ENCODE measurements at regions not wholly inside any gene's neighbourhood (a gene's known extent, or its start where the extent isn't known, plus 50 kb on each side); places are given as distances from the start of the nearest gene placed in this dataset.

GRCh38 chr16:29315916-29316517, 90.5 kb downstream of the NPIPB11 start:
- Histone ChIP-seq H3F3A (ENCODE audit: insufficient read depth, low read length, poor library complexity, severe bottlenecking) (no peaks in the 10 kb centered on the region), H3K9me2 (ENCODE audit: insufficient read depth, low read length) (no peaks in the 10 kb centered on the region), H3K4me2 (ENCODE audit: low read length) (no peak overlapping the region), H3K27ac (ENCODE audit: low read length) (no peak overlapping the region), H3K36me3 (ENCODE audit: insufficient read depth, low read length) (no peaks in the 10 kb centered on the region), H3K9ac (ENCODE audit: low read length) (no peak overlapping the region), H4K20me1 (ENCODE audit: insufficient read depth) (no peaks in the 10 kb centered on the region), H3K27me3 (ENCODE audit: insufficient read depth, low read depth, low read length) (no peaks in the 10 kb centered on the region), H3K9me3 (ENCODE audit: low read length) (no peaks in the 10 kb centered on the region), H3K4me3 (ENCODE audit: low read length) (no peak overlapping the region), H3K79me2 (replicated peaks; ENCODE audit: insufficient read depth, low read length) (no peaks in the 10 kb centered on the region), H2AFZ (ENCODE audit: low read depth, low read length) (no peak overlapping the region)
- TF ChIP-seq REST (IDR thresholded peaks at IDR 0.05; ENCODE audit: borderline replicate concordance) = no peak
- TF ChIP-seq POLR2AphosphoS5 (IDR thresholded peaks at IDR 0.05) = no peak
- no peak for TF ChIP-seq SMC3 (conservative IDR thresholded peaks at IDR 0.05; ENCODE audit: poor library complexity)
- TF ChIP-seq EZH2 (IDR thresholded peaks at IDR 0.05; ENCODE audit: borderline replicate concordance, insufficient read depth, low read length, poor library complexity, severe bottlenecking) = no peak
- no peak for TF ChIP-seq RAD21 (conservative IDR thresholded peaks at IDR 0.05)

- no peaks in the 10 kb centered on the region for H3K36me3 ChIP-seq (ENCODE audit: insufficient read depth, low read length)
- no peaks in the 10 kb centered on the region for H3K79me2 ChIP-seq (replicated peaks; ENCODE audit: insufficient read depth, low read length)
- H3F3A ChIP-seq (ENCODE audit: insufficient read depth, low read length, poor library complexity, severe bottlenecking) = no peaks in the 10 kb centered on the region
- no peak overlapping the region for H3K4me2 ChIP-seq (ENCODE audit: low read length)
- H3K9me3 ChIP-seq (ENCODE audit: low read length) = no peaks in the 10 kb centered on the region
- no peaks in the 10 kb centered on the region for H3K27me3 ChIP-seq (ENCODE audit: insufficient read depth, low read depth, low read length)
- H3K9ac ChIP-seq (ENCODE audit: low read length) = no peak overlapping the region
- H4K20me1 ChIP-seq (ENCODE audit: insufficient read depth) = no peaks in the 10 kb centered on the region
- no peak overlapping the region for H3K4me3 ChIP-seq (ENCODE audit: low read length)
- no peak overlapping the region for H2AFZ ChIP-seq (ENCODE audit: low read depth, low read length)
- H3K27ac ChIP-seq (ENCODE audit: low read length) = no peak overlapping the region
- H3K9me2 ChIP-seq (ENCODE audit: insufficient read depth, low read length) = no peaks in the 10 kb centered on the region
- no peak for TF ChIP-seq REST (IDR thresholded peaks at IDR 0.05; ENCODE audit: borderline replicate concordance)
- TF ChIP-seq POLR2AphosphoS5 (IDR thresholded peaks at IDR 0.05) = no peak
- TF ChIP-seq SMC3 (conservative IDR thresholded peaks at IDR 0.05; ENCODE audit: poor library complexity) = no peak
- TF ChIP-seq TAF1 (IDR thresholded peaks at IDR 0.05; ENCODE audit: low read depth) = no peak
- no peak for TF ChIP-seq EP300 (conservative IDR thresholded peaks at IDR 0.05; ENCODE audit: poor library complexity, severe bottlenecking)
- TF ChIP-seq RAD21 (conservative IDR thresholded peaks at IDR 0.05) = no peak
- TF ChIP-seq MXI1 (conservative IDR thresholded peaks at IDR 0.05; ENCODE audit: poor library complexity, severe bottlenecking) = no peak
- no peak for TF ChIP-seq EZH2 (IDR thresholded peaks at IDR 0.05; ENCODE audit: borderline replicate concordance, insufficient read depth, low read length, poor library complexity, severe bottlenecking)
These were observed 91.5 kb downstream of the NPIPB11 start for GRCh38 chr16:29315046-29315445.
